ENCODE measurements at regions not wholly inside any gene's neighbourhood (a gene's known extent, or its start where the extent isn't known, plus 50 kb on each side); places are given as distances from the start of the nearest gene placed in this dataset.
"Not testable (repeated sequence)": the region's sequence is repeated elsewhere in the genome, so short reads cannot be mapped to it uniquely, and the experiment has no call there.

DNA sequence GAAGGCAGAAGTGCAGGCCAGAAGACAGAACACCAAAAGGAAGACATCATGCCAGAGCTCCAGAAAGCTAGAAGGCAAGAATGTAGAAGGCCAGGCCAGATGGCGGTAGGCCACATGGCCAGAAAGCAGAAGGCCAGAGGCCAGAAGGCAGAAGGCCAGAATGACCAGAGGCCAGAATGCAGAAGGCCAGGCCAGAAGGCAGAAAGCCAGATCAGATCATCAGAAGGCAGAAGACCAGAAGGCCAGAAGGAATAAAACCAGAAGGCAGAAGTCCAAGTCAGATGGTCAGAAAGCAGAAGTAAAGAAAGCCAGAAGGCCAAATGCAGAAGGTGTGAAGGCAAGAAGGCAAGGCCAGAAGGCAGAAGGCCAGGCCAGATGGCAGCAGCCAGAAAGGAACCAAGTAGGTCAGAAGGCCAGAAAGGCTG, 185.0 kb downstream of the TUBA3C start:
- H3K9me3 Mint-ChIP-seq: peaks cover 1% of the 10 kb centered on the region
- no peak overlapping the region for H3K27ac Mint-ChIP-seq
- DNase-seq (no peak), ATAC-seq (ENCODE audit: low read depth) (no peak)
- H3K36me3 Mint-ChIP-seq: no peaks in the 10 kb centered on the region
- no peaks in the 10 kb centered on the region for H3K4me1 Mint-ChIP-seq
- H3K27me3 Mint-ChIP-seq: no peaks in the 10 kb centered on the region
- POLR2A ChIA-PET: no interaction called here
- H3K4me3 Mint-ChIP-seq: no peak overlapping the region

DNA sequence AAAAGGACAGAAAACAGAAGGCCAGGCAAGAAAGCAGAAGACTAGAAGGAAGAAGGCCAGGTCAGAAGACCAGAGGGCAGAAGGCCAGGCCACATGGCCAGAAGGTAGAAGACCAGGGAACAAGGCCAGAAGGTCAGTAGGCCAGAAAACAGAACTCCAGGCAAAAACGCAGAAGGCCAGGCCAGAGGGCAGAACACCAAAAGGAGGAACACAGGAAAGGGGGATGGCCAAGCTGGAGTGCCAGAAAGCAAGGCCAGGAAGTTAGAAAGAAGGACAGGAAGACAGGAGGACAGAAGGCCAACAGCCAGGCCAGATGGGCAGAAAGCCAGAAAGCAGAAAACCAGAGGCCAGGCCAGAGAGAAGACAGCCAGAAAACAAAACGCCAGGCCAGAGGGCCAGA, 185.4 kb downstream of the TUBA3C start:
- H3K4me1 Mint-ChIP-seq: no peaks in the 10 kb centered on the region
- no peaks in the 10 kb centered on the region for H3K27me3 Mint-ChIP-seq
- H3K36me3 Mint-ChIP-seq: no peaks in the 10 kb centered on the region
- peaks cover 1% of the 10 kb centered on the region for H3K9me3 Mint-ChIP-seq
- no peak for DNase-seq
- ATAC-seq (ENCODE audit: low read depth): no peak
- H3K4me3 Mint-ChIP-seq: no peak overlapping the region
- POLR2A ChIA-PET: no interaction called here
- no peak overlapping the region for H3K27ac Mint-ChIP-seq

- no peak for ATAC-seq (ENCODE audit: low read depth)
- no peaks in the 10 kb centered on the region for H3K27me3 Mint-ChIP-seq
- no peaks in the 10 kb centered on the region for H3K36me3 Mint-ChIP-seq
- H3K27ac Mint-ChIP-seq: no peak overlapping the region
- no peak for DNase-seq
- no peaks in the 10 kb centered on the region for H3K4me1 Mint-ChIP-seq
- no peak overlapping the region for H3K4me3 Mint-ChIP-seq
- POLR2A ChIA-PET: no interaction called here
- peaks cover 1% of the 10 kb centered on the region for H3K9me3 Mint-ChIP-seq
These were observed 186.3 kb downstream of the TUBA3C start for GRCh38 chr13:18995259-18995873.

DNA sequence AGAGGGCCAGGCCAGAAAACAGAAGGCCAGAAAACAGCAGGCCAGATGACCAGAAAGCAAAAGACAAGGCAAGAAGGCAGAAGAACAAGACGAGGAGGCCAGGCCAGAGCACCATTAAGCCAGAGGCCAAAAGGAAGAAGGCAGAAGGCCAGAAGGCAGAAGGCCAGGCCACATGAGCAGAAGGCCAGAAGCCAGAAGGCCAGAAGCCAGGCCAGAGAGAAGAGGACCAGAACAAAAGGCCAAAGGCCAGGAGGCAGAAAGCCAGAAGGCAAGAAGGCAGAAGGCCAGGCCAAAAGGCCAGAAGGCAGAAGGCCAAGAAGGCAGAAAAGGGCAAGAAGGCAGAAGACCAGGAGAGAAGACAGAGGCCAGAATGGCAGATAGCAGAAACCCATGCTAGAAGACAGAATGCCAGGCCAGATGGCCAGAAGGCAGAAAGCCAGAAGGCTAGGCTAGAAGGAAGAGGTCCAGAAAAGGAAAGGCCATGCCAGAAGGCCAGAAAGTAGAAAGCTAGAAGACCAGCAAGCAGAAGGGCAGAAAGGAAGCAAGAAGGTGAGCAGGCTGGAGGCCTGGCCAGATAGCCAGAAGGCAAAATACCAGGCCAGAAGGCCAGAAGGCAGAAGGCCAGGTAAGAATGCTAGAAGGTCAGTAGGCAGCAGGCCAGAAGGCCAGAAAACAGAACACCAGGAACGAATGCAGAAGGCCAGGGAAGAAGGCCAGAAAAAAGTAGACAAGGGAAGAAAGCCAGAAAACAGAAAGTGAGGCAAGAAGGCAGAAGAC, 187.6 kb downstream of the TUBA3C start:
- POLR2A ChIA-PET: no interaction called here
- Mint-ChIP-seq H3K9me3 (peaks cover 7% of the 10 kb centered on the region), H3K4me3 (no peak overlapping the region), H3K4me1 (no peaks in the 10 kb centered on the region), H3K27ac (no peak overlapping the region), H3K36me3 (no peaks in the 10 kb centered on the region), H3K27me3 (no peaks in the 10 kb centered on the region)
- DNase-seq: no peak
- ATAC-seq (ENCODE audit: low read depth): no peak

DNA sequence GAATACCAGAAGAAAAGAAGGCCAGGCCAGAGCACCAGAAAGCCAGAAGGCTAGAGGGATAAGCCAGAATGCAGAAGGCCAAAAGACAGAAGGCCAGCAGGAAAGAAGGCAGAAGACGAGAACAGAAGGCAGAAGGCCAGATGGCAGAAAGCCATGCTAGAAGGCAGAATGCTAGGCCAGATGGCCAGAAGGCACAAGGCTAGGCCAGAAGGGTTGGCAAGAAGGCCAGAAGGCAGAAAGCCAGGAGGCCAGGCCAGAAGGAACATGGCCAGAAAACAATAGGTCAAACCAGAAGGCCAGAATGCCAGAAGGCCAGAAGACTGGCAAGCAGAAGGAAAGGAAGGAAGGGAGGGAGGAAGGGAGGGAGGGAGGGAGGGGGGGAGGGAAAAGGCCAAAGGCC, 188.8 kb downstream of the TUBA3C start:
- no peaks in the 10 kb centered on the region for H3K36me3 Mint-ChIP-seq
- H3K4me3 Mint-ChIP-seq: no peak overlapping the region
- POLR2A ChIA-PET: no interaction called here

GRCh38 chr13:18991060-18991459, 190.6 kb downstream of the TUBA3C start:
- Mint-ChIP-seq H3K27ac (no peak overlapping the region), H3K27me3 (no peaks in the 10 kb centered on the region), H3K4me1 (no peaks in the 10 kb centered on the region), H3K4me3 (no peak overlapping the region), H3K9me3 (peaks cover 8% of the 10 kb centered on the region), H3K36me3 (no peaks in the 10 kb centered on the region)
- no peak for ATAC-seq (ENCODE audit: low read depth)
- POLR2A ChIA-PET: no interaction called here
- DNase-seq: no peak

More for the DNA sequence above, 188.8 kb downstream of the TUBA3C start:
- Mint-ChIP-seq H3K27ac (no peak overlapping the region), H3K4me1 (no peaks in the 10 kb centered on the region), H3K27me3 (no peaks in the 10 kb centered on the region), H3K9me3 (peaks cover 8% of the 10 kb centered on the region)
- ATAC-seq (ENCODE audit: low read depth): no peak
- no peak for DNase-seq

DNA sequence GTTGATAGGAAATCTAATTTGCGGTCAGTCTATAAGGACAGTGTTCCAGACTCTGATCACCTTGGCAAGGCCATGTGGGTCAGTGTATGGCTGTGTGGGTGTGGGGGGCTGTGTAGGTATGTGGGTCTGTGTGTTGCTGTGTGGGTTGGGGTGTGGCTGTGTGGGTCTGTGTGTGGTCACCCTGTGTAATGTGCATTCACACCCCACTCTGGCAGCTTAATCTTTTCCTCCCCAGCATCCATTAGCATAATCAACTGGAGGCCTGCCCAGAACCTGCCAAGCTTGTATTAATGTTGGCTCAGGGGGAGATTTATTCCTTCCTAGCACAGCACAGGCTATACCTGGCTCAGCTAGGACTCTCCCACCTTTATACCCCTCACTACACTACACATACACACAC, 203.2 kb downstream of the TUBA3C start:
- no peaks in the 10 kb centered on the region for H3K36me3 Mint-ChIP-seq
- POLR2A ChIA-PET: no interaction called here
- DNase-seq: no peak
- ATAC-seq (ENCODE audit: low read depth): no peak
- no peaks in the 10 kb centered on the region for H3K4me1 Mint-ChIP-seq
- no peaks in the 10 kb centered on the region for H3K27me3 Mint-ChIP-seq
- H3K27ac Mint-ChIP-seq: no peak overlapping the region
- no peak overlapping the region for H3K4me3 Mint-ChIP-seq
- peaks cover 11% of the 10 kb centered on the region for H3K9me3 Mint-ChIP-seq

DNA sequence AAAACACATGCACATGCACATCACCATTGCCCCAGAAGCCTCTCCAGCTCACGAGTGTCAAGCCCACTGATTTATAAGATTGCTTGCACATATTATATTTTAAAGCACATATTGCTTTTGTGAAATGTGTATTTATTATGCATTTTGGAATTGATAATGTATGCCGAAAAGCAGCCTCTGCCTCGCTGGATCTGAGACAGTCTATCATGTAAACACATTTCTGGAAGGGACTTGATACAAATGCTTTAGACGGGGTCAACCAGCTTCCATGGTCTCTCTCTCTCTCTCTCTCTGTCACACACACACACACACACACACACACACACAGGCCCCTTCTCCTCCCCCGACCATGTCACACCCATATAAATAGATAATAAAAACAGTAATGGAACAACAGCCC, 203.8 kb downstream of the TUBA3C start:
- POLR2A ChIA-PET: no interaction called here
- H3K4me1 Mint-ChIP-seq: no peaks in the 10 kb centered on the region
- DNase-seq (no peak), ATAC-seq (ENCODE audit: low read depth) (no peak)
- no peaks in the 10 kb centered on the region for H3K27me3 Mint-ChIP-seq
- peaks cover 6% of the 10 kb centered on the region for H3K9me3 Mint-ChIP-seq
- no peak overlapping the region for H3K4me3 Mint-ChIP-seq
- H3K36me3 Mint-ChIP-seq: no peaks in the 10 kb centered on the region
- no peak overlapping the region for H3K27ac Mint-ChIP-seq

- no peaks in the 10 kb centered on the region for H3K27me3 Mint-ChIP-seq
- H3K4me3 Mint-ChIP-seq: no peak overlapping the region
- DNase-seq (no peak), ATAC-seq (ENCODE audit: low read depth) (no peak)
- POLR2A ChIA-PET: no interaction called here
- no peaks in the 10 kb centered on the region for H3K9me3 Mint-ChIP-seq
- no peaks in the 10 kb centered on the region for H3K4me1 Mint-ChIP-seq
- no peak overlapping the region for H3K27ac Mint-ChIP-seq
- H3K36me3 Mint-ChIP-seq: no peaks in the 10 kb centered on the region
These were observed 209.9 kb downstream of the TUBA3C start for GRCh38 chr13:18971576-18972219.

- H3K27me3 Mint-ChIP-seq: no peaks in the 10 kb centered on the region
- no peaks in the 10 kb centered on the region for H3K36me3 Mint-ChIP-seq
- POLR2A ChIA-PET: no interaction called here
- no peak overlapping the region for H3K4me3 Mint-ChIP-seq
- DNase-seq: no peak
- H3K4me1 Mint-ChIP-seq: no peaks in the 10 kb centered on the region
- peaks cover 1% of the 10 kb centered on the region for H3K9me3 Mint-ChIP-seq
- no peak for ATAC-seq (ENCODE audit: low read depth)
- H3K27ac Mint-ChIP-seq: no peak overlapping the region
These were observed 216.2 kb downstream of the TUBA3C start for GRCh38 chr13:18965347-18965855.

DNA sequence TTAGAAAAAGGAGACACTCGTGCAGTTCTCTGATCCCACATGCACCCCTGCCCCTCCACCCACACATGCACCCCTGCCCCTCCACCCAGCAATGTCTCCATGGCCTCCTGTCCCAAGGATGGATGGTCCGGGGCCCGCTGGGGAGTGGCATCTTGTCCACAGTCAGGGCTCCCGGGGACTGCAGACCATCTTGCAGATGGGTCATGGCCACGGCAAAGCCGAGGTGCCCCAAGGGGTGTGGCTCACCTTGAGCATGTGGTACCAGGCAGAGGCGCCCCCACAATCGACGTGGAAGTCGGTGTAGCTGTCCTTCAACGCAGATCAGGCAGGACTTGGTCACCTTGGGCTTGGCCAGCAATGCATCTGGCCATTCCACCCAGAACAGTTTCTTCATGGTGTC, 216.7 kb downstream of the TUBA3C start:
- ATAC-seq (ENCODE audit: low read depth) (no peak), DNase-seq (no peak)
- Mint-ChIP-seq H3K27me3 (no peaks in the 10 kb centered on the region), H3K4me3 (no peak overlapping the region), H3K4me1 (no peaks in the 10 kb centered on the region), H3K36me3 (no peaks in the 10 kb centered on the region), H3K9me3 (peaks cover 1% of the 10 kb centered on the region), H3K27ac (no peak overlapping the region)
- POLR2A ChIA-PET: no interaction called here

GRCh38 chr13:18963684-18964083, 217.9 kb downstream of the TUBA3C start:
- H3K27me3 Mint-ChIP-seq; H3K36me3 Mint-ChIP-seq; H3K4me1 Mint-ChIP-seq; POLR2A ChIA-PET; ATAC-seq (ENCODE audit: low read depth); H3K4me3 Mint-ChIP-seq; H3K9me3 Mint-ChIP-seq; DNase-seq; H3K27ac Mint-ChIP-seq: not testable (repeated sequence)

GRCh38 chr13:18962168-18962734, 219.4 kb downstream of the TUBA3C start:
- Mint-ChIP-seq H3K4me3 (no peak overlapping the region), H3K9me3 (peaks cover 3% of the 10 kb centered on the region), H3K4me1 (no peaks in the 10 kb centered on the region), H3K27ac (no peak overlapping the region), H3K36me3 (no peaks in the 10 kb centered on the region), H3K27me3 (no peaks in the 10 kb centered on the region)
- no peak for DNase-seq
- POLR2A ChIA-PET: no interaction called here
- no peak for ATAC-seq (ENCODE audit: low read depth)

Measured in activated naive CD8-positive, alpha-beta T cell treated with anti-CD3 and anti-CD28 coated beads, Interleukin-2, amount 10 ng/mL, durations not matched to agents 7 days and 5 days (primary cell).